Ovary (tissue), 7 donors: ENCODE measurements at regions not wholly inside any gene's neighbourhood (a gene's known extent, or its start where the extent isn't known, plus 50 kb on each side); places are given as distances from the start of the nearest gene placed in this dataset.

ENCODE experiments used
- DNase-seq, 5 donors: peaks; one replicate each; pipeline ENCODE4 v3.0.0-alpha.2; 2019 to 2020
- H3K27ac ChIP-seq, 2 donors: fragments of 200-600 bp; one replicate each; pipeline versions ENCODE4 v1.5.1 to v1.8.0; 2019 to 2022
- H3K27me3 ChIP-seq: fragments of 200-600 bp; one replicate; pipeline ENCODE4 v1.8.0; 2022
- H3K36me3 ChIP-seq: fragments of 200-600 bp; sonication (generic); one replicate; pipeline ENCODE4 v1.5.1; 2019
- H3K4me1 ChIP-seq: one replicate; pipeline ENCODE4 v1.8.1; 2013; ENCODE audit warnings: mild to moderate bottlenecking, moderate library complexity; ENCODE audit not compliant: insufficient read depth
- H3K4me3 ChIP-seq: fragments of 200-600 bp; sonication (generic); one replicate; pipeline ENCODE4 v1.5.1; 2017
- H3K9me3 ChIP-seq, 2 donors: fragments of 200-600 bp in 1 of 2; sonication (generic) in 1 of 2; one replicate each; pipeline versions ENCODE4 v1.5.1 to v1.8.1; 2013 to 2019; ENCODE audit warnings: mild to moderate bottlenecking in 1 of 2, moderate library complexity in 1 of 2
- CTCF ChIP-seq, 3 donors: fragments of 450-650 bp in 2 of 3; fragments of 200-600 bp in 1 of 3; IDR thresholded peaks; one replicate each; pipeline versions ENCODE4 v1.5.1 to v1.8.0; 2016 to 2022; ENCODE audit warnings: antibody characterized with exemption in 3 of 3, mild to moderate bottlenecking in 1 of 3
- EP300 ChIP-seq: sonication (generic); formaldehyde crosslinking; IDR thresholded peaks from one replicate; pipeline ENCODE4 v1.6.1; 2017; ENCODE audit warnings: antibody characterized with exemption
- POLR2A ChIP-seq: fragments of 450-650 bp; IDR thresholded peaks from one replicate; pipeline ENCODE4 v1.6.1; 2017; ENCODE audit warnings: antibody characterized with exemption, mild to moderate bottlenecking, moderate library complexity
- WGBS, 3 donors: extraction: QIAGEN DNeasy Blood & Tissue Kit in 1 of 3; methylation state at CpG; one replicate each; pipeline versions ENCODE4 v1.1.5 to v1.1.7; 2013 to 2017; 5-methylcytosine and 5-hydroxymethylcytosine counted together
- intact Hi-C, 4 donors: fragments of 100-400 bp; cut with DNase I; formaldehyde crosslinking; loops; one replicate each; pipeline versions ENCODE4 v1.11.0 to v1.15.1; 2022 to 2023
- donor health status: DM: no; HTN: no; CAD: no; lungs with moderate emphysema.
- donor health status: DM: no; HTN: no; CAD: no.
- donor health status: Bipolar disorder and iron deficiency.
- donor health status: DM: no; HTN: no; CAD: no.
- donor health status: DM: yes; HTN: yes; CAD: no.

- intact Hi-C loops: no loop called here
- Histone ChIP-seq H3K4me3 (no peak overlapping the region), H3K27ac (no peak overlapping the region), H3K36me3 (no peaks in the 10 kb centered on the region), H3K4me1 (peaks cover 1% of the 10 kb centered on the region), H3K27me3 (no peaks in the 10 kb centered on the region), H3K9me3 (no peaks in the 10 kb centered on the region)
- 76 to 81% (median 79%) methylated on average over 4 of the region's 4 CpGs for WGBS, 3 donors
- TF ChIP-seq EP300: no peak
- TF ChIP-seq CTCF (IDR thresholded peaks at IDR 0.05): no peak
- no peak for TF ChIP-seq POLR2A
- DNase-seq: no peak
Observed at GRCh38 chr3:159860269-159861116, 128.1 kb upstream of the IL12A start.

GRCh38 chr3:159861369-159861987 is 127.2 kb upstream of the IL12A start:
- no peak overlapping the region for H3K27ac ChIP-seq
- H3K36me3 ChIP-seq: no peaks in the 10 kb centered on the region
- TF ChIP-seq POLR2A (no peak), CTCF (IDR thresholded peaks at IDR 0.05) (no peak), EP300 (no peak)
- no peaks in the 10 kb centered on the region for H3K27me3 ChIP-seq
- peaks cover 1% of the 10 kb centered on the region for H3K4me1 ChIP-seq
- 87 to 93% (median 88%) methylated on average over 4 of the region's 4 CpGs for WGBS, 3 donors
- intact Hi-C loops: no loop called here
- DNase-seq: no peak
- no peaks in the 10 kb centered on the region for H3K9me3 ChIP-seq
- H3K4me3 ChIP-seq: no peak overlapping the region

GRCh38 chr3:159865041-159865579 is 123.5 kb upstream of the IL12A start:
- WGBS, 3 donors: 28 to 36% (median 31%) methylated on average over 2 of the region's 2 CpGs

More at GRCh38 chr3:159865041-159865579, 123.5 kb upstream of the IL12A start:
- no peaks in the 10 kb centered on the region for H3K27me3 ChIP-seq
- TF ChIP-seq CTCF (IDR thresholded peaks at IDR 0.05): no peak
- TF ChIP-seq EP300: no peak
- TF ChIP-seq POLR2A: no peak
- H3K36me3 ChIP-seq: no peaks in the 10 kb centered on the region
- H3K9me3 ChIP-seq: no peaks in the 10 kb centered on the region
- no peak for DNase-seq
- H3K27ac ChIP-seq: no peak overlapping the region
- H3K4me1 ChIP-seq: no peaks in the 10 kb centered on the region
- H3K4me3 ChIP-seq: no peak overlapping the region
- intact Hi-C loops: no loop called here
